22Rv1 (cell line): ENCODE measurements at regions not wholly inside any gene's neighbourhood (a gene's known extent, or its start where the extent isn't known, plus 50 kb on each side); places are given as distances from the start of the nearest gene placed in this dataset.

Experiments used
- H3K27ac ChIP-seq: fragments of 450-650 bp; 2 replicates; pipeline ENCODE4 v1.5.1; 2017
- ZFX ChIP-seq: fragments of 450-650 bp; IDR thresholded peaks from 2 replicates; pipeline ENCODE4 v1.6.1; 2017; ENCODE audit warnings: antibody characterized with exemption, borderline replicate concordance
- TF ChIP-seq, protein P1 (sequence below): fragments of 450-650 bp; IDR thresholded peaks from 2 replicates; pipeline ENCODE4 v1.5.1; 2017; ENCODE audit warnings: mild to moderate bottlenecking

- no peak overlapping the region for H3K27ac ChIP-seq
- no peak for TF ChIP-seq ZFX
- TF ChIP-seq, protein P1, sequence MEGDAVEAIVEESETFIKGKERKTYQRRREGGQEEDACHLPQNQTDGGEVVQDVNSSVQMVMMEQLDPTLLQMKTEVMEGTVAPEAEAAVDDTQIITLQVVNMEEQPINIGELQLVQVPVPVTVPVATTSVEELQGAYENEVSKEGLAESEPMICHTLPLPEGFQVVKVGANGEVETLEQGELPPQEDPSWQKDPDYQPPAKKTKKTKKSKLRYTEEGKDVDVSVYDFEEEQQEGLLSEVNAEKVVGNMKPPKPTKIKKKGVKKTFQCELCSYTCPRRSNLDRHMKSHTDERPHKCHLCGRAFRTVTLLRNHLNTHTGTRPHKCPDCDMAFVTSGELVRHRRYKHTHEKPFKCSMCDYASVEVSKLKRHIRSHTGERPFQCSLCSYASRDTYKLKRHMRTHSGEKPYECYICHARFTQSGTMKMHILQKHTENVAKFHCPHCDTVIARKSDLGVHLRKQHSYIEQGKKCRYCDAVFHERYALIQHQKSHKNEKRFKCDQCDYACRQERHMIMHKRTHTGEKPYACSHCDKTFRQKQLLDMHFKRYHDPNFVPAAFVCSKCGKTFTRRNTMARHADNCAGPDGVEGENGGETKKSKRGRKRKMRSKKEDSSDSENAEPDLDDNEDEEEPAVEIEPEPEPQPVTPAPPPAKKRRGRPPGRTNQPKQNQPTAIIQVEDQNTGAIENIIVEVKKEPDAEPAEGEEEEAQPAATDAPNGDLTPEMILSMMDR: no peak
Observed at GRCh38 chr2:105625632-105626031, 119.1 kb upstream of the NCK2 start.

DNA sequence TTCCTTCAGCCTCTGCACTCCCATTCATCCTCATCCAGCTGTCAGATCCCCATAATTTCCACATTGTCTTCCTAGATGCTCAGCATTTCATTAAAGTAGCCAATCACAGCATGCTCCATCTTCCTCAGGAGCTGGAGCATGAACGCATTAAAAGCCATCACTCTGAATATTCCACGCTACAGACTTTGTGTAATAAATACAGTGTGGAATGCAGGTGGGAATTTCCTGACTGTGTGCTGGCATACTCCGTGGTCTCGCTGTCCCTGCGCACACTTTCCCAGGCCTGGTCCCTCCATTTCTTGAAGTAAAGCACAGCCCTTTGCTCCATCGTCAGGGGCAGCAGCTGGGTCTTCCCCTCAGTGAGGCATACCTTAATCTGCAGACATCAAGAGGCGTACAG, 123.7 kb upstream of the NCK2 start:
- TF ChIP-seq ZFX: no peak
- no peak overlapping the region for H3K27ac ChIP-seq

GRCh38 chr2:105618351-105618659, 126.4 kb upstream of the NCK2 start:
- TF ChIP-seq ZFX: no peak
- TF ChIP-seq, protein P1: no peak
- no peak overlapping the region for H3K27ac ChIP-seq

DNA sequence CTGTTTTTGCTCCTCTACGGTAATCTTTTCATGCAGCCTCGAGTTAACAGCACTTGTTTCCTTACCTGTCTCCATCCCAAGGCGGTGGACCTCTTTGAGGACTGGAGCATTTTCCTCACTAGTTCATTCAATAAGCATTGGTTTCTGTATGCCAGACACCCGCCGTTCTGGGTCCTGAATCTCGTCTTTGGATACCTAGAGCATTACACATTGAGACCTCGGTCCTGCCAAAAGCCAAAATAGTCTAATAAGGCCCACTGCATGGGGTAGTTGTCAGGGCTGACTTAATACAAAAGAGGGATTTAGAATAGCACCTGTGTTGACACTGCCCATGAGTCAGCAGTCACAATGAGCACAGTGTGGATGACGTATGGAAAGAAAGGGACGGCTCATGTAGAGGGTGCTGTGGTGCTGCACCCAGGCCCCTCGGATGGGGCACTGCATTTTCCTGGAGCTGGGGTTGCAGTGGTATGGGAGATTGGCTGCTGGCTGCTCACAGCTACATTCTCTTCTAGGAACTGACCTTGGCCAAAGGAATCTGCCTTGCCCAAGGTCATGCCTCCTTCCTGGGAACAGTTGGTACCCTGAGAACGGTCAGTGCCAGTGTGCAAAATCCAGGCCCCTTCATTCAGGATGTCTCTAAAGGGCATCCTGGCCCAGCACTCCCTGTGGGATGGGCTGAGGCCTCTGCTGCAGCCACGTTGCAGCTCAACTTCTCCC, 126.9 kb upstream of the NCK2 start:
- TF ChIP-seq, protein P1: no peak
- TF ChIP-seq ZFX: no peak
- H3K27ac ChIP-seq: no peak overlapping the region

DNA sequence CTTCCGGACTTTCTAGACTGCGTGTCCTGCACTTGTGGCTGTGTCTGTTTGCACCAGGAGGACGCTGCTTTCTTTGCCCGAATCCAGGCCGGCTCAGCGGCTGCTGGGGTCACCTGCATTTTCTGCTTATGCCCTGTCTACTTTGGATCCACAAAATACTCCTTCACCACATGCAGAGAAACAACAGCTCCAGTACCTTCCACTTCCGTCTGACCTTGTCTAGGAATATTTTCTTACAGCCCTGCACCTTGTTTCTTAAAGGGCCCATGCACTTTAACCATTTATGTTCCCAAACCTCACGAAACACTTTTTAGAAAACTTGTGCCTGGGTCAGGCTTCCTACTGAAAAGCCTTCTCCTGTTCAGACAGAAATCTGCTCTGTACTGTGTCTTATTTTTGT, 129.4 kb upstream of the NCK2 start:
- no peak overlapping the region for H3K27ac ChIP-seq
- no peak for TF ChIP-seq ZFX
- TF ChIP-seq, protein P1: no peak

DNA sequence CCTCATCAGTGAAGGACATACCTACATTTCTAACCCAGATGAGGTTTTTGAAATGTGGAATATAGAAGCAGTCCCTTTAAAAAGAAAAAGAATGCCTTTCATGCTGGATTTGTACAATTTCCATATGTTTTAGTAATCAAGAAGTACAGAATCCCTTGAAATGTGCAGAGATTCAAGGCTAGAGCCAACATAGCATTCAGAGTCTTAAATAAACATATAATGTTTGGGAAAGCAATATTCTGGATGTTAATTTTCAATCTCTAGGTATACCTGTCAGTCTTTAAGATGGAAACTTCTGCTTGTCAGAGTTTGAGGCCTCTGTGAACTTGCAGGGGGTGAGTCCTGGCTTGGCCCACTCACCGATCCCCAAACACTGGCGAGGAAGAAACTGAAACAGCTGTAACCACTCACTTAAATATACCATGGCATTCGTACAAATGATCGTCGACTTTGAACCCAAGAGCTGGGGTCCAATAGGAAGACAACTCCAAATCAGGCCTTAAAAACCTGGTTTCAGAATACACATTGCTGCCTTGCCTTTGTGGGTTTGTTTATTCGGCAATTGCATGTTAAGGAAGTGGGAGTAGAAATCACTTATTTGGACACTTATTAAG, 132.8 kb upstream of the NCK2 start:
- no peak overlapping the region for H3K27ac ChIP-seq
- no peak for TF ChIP-seq ZFX
- TF ChIP-seq, protein P1: no peak

DNA sequence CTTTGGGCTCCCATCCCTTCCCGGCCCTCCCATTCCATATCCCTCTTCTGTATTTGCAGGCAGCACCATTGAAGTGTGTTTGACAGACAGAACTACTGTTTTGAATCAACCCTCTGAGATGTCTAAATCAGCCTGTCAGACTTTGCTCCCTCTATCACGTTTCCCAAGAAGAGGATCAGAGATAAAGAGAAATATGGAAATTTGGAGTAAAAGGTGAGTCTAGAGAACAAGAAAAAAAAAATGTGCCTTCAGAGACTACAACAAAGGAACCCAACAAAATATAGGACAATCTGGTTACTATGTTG, 133.4 kb upstream of the NCK2 start:
- TF ChIP-seq, protein P1: no peak
- H3K27ac ChIP-seq: no peak overlapping the region
